ENCODE measurements at regions not wholly inside any gene's neighbourhood (a gene's known extent, or its start where the extent isn't known, plus 50 kb on each side); places are given as distances from the start of the nearest gene placed in this dataset.

DNA sequence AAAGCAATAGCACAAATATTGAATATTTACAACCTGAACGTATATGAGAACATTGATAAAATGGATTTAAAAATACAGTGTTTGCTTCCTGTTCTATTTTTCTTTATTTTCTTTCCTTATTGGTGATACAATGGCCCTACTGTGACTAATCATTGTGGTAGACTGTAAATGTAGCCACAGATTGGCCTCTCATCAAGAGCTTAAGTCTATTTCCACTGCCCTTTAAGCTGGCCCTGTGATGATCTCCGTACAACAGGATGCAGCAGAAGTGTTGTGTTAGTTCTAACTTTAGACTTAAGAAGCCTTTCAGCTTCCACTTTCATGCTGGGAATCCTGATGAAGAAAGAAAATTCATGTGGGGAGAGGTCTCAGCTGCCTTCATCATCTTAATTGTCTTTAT is 285.6 kb upstream of the B3GALT2 start:
- TF ChIP-seq, protein P1, sequence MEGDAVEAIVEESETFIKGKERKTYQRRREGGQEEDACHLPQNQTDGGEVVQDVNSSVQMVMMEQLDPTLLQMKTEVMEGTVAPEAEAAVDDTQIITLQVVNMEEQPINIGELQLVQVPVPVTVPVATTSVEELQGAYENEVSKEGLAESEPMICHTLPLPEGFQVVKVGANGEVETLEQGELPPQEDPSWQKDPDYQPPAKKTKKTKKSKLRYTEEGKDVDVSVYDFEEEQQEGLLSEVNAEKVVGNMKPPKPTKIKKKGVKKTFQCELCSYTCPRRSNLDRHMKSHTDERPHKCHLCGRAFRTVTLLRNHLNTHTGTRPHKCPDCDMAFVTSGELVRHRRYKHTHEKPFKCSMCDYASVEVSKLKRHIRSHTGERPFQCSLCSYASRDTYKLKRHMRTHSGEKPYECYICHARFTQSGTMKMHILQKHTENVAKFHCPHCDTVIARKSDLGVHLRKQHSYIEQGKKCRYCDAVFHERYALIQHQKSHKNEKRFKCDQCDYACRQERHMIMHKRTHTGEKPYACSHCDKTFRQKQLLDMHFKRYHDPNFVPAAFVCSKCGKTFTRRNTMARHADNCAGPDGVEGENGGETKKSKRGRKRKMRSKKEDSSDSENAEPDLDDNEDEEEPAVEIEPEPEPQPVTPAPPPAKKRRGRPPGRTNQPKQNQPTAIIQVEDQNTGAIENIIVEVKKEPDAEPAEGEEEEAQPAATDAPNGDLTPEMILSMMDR (IDR thresholded peaks at IDR 0.05) = no peak
- TF ChIP-seq POLR2A (IDR thresholded peaks at IDR 0.05) (no peak), EP300 (IDR thresholded peaks at IDR 0.05) (no peak), POLR2AphosphoS5 (IDR thresholded peaks at IDR 0.05) (no peak)
